A673 (cell line): ENCODE measurements at regions not wholly inside any gene's neighbourhood (a gene's known extent, or its start where the extent isn't known, plus 50 kb on each side); places are given as distances from the start of the nearest gene placed in this dataset.

Source experiments
- BruUV-seq: library from RNA; stranded (reverse); fragments of 400-500 nt; replicated peaks from 2 replicates; lab custom pipeline; 2021; lab: Mats Ljungman, UMichigan
- CTCF ChIA-PET: fragments of 300-600 bp; sonication (Branson Sonifier 250); formaldehyde crosslinking; loops from one replicate; lab custom pipeline; 2022; ENCODE audit warnings: antibody characterized with exemption; lab: Charles Lee
- POLR2A ChIA-PET: fragments of 300-600 bp; sonication (Branson Sonifier 250); formaldehyde crosslinking; loops from one replicate; lab custom pipeline; 2022; ENCODE audit warnings: antibody characterized with exemption; ENCODE audit not compliant: low non-redundant PET; lab: Charles Lee
- DNase-seq: peaks from one replicate; pipeline ENCODE4 v3.0.0-alpha.2; 2015; ENCODE audit warnings: low spot score
- H3K27ac ChIP-seq: fragments of 200-600 bp; sonication (generic); 2 replicates; pipeline ENCODE4 v1.5.1; 2016; ENCODE audit warnings: mixed run types, low read depth, mild to moderate bottlenecking, mixed read lengths, antibody characterized with exemption, low read length; ENCODE audit not compliant: poor library complexity, severe bottlenecking
- H3K27me3 ChIP-seq: fragments of 200-600 bp; sonication (generic); replicated peaks from 2 replicates; pipeline ENCODE4 v1.6.1; 2017; ENCODE audit warnings: mixed run types, low read depth, mild to moderate bottlenecking, mixed read lengths, antibody characterized with exemption, low read length; ENCODE audit not compliant: insufficient read depth, poor library complexity
- H3K36me3 ChIP-seq: fragments of 200-600 bp; sonication (generic); 2 replicates; pipeline ENCODE4 v1.6.1; 2016; ENCODE audit warnings: mixed run types, mild to moderate bottlenecking, mixed read lengths, antibody characterized with exemption, low read length; ENCODE audit not compliant: insufficient read depth, poor library complexity, severe bottlenecking
- H3K4me1 ChIP-seq: fragments of 200-600 bp; sonication (generic); 2 replicates; pipeline ENCODE4 v1.6.1; 2017; ENCODE audit warnings: mixed run types, mild to moderate bottlenecking, mixed read lengths, antibody characterized with exemption, low read length; ENCODE audit not compliant: insufficient read depth, poor library complexity, severe bottlenecking
- H3K4me3 ChIP-seq: fragments of 200-600 bp; sonication (generic); 2 replicates; pipeline ENCODE4 v1.5.1; 2016; ENCODE audit warnings: low read depth, mixed run types, mild to moderate bottlenecking, mixed read lengths, low read length; ENCODE audit not compliant: poor library complexity, severe bottlenecking
- H3K9me3 ChIP-seq: fragments of 200-600 bp; sonication (generic); 2 replicates; pipeline ENCODE4 v1.6.1; 2016; ENCODE audit warnings: mixed run types, low read depth, mild to moderate bottlenecking, mixed read lengths, antibody characterized with exemption, low read length; ENCODE audit not compliant: poor library complexity, severe bottlenecking
- CTCF ChIP-seq: fragments of 300-800, 200-600 bp; sonication (generic); conservative IDR thresholded peaks from 2 replicates; pipeline ENCODE4 v1.5.1; 2017; ENCODE audit warnings: low read depth, mild to moderate bottlenecking, antibody characterized with exemption, low read length, moderate library complexity, mixed read lengths
- EZH2 ChIP-seq: fragments of 200-600 bp; sonication (generic); IDR thresholded peaks from 2 replicates; pipeline ENCODE4 v1.6.1; 2017; ENCODE audit warnings: borderline replicate concordance, low read depth, mild to moderate bottlenecking, mixed read lengths, antibody characterized with exemption, low read length; ENCODE audit not compliant: poor library complexity, severe bottlenecking
- intact Hi-C: fragments of 100-400 bp; cut with micrococcal nuclease; formaldehyde crosslinking; loops from one replicate; pipeline ENCODE4 v1.10.0; 2022; ENCODE audit not compliant: unreplicated experiment

- TF ChIP-seq CTCF (no peak), EZH2 (no peak)
- BruUV-seq, result no TSS peak
- CTCF ChIA-PET, result no interaction called here
- no peak overlapping the region for H3K27ac ChIP-seq
- peaks cover 30% of the 10 kb centered on the region for H3K27me3 ChIP-seq
- H3K4me3 ChIP-seq, result no peak overlapping the region
- no peaks in the 10 kb centered on the region for H3K9me3 ChIP-seq
- intact Hi-C loops, result no loop called here
- DNase-seq, result no peak
- H3K36me3 ChIP-seq, result no peaks in the 10 kb centered on the region
- POLR2A ChIA-PET, result no interaction called here
- no peaks in the 10 kb centered on the region for H3K4me1 ChIP-seq
Observed at GRCh38 chr7:159240962-159241361, 96.3 kb upstream of the VIPR2 start.

GRCh38 chr7:159239028-159239427 is 94.4 kb upstream of the VIPR2 start:
- intact Hi-C loops, result no loop called here
- H3K4me1 ChIP-seq, result no peaks in the 10 kb centered on the region
- TF ChIP-seq CTCF (no peak), EZH2 (no peak)
- no peaks in the 10 kb centered on the region for H3K36me3 ChIP-seq
- peaks cover 20% of the 10 kb centered on the region for H3K27me3 ChIP-seq
- CTCF ChIA-PET, result no interaction called here
- no peak for DNase-seq
- POLR2A ChIA-PET, result no interaction called here
- no peak overlapping the region for H3K27ac ChIP-seq
- no peaks in the 10 kb centered on the region for H3K9me3 ChIP-seq
- no peak overlapping the region for H3K4me3 ChIP-seq
- no TSS peak for BruUV-seq

GRCh38 chr7:159238541-159238940 is 93.9 kb upstream of the VIPR2 start:
- ChIA-PET CTCF (no interaction called here), POLR2A (no interaction called here)
- no TSS peak for BruUV-seq
- Histone ChIP-seq H3K27me3 (peaks cover 24% of the 10 kb centered on the region), H3K4me1 (no peaks in the 10 kb centered on the region), H3K36me3 (no peaks in the 10 kb centered on the region), H3K4me3 (no peak overlapping the region), H3K27ac (no peak overlapping the region), H3K9me3 (no peaks in the 10 kb centered on the region)
- intact Hi-C loops, result no loop called here
- no peak for DNase-seq
- TF ChIP-seq CTCF (no peak), EZH2 (no peak)
